ENCODE measurements at regions not wholly inside any gene's neighbourhood (a gene's known extent, or its start where the extent isn't known, plus 50 kb on each side); places are given as distances from the start of the nearest gene placed in this dataset.

DNA sequence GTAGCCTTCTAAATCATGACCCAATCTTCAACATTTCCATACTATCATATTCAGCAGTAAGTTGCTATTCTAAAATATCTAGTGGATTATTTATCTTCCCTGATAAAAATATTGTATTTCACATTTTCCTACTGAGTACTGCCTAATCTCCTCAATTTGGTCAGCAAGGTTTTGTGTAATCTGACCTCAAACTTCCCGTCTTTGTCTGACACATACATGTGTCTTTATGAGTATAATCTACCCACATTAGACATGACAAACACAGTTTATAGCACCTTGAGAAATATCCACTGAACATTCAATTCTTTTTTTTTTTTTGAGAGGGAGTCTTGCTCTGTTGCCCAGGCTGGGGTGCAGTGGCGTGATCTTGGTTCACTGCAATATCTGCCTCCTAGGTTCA lies 113.7 kb upstream of the LUZP2 start:
- in situ Hi-C loops (cut with HindIII; ENCODE audit: low sequenced_read_pairs) = no loop called here
- DNase-seq (ENCODE audit: low read depth) = no peak
- no peak overlapping the region for H3K4me3 ChIP-seq (ENCODE audit: low read depth, low read length)
- TF ChIP-seq, protein P1, sequence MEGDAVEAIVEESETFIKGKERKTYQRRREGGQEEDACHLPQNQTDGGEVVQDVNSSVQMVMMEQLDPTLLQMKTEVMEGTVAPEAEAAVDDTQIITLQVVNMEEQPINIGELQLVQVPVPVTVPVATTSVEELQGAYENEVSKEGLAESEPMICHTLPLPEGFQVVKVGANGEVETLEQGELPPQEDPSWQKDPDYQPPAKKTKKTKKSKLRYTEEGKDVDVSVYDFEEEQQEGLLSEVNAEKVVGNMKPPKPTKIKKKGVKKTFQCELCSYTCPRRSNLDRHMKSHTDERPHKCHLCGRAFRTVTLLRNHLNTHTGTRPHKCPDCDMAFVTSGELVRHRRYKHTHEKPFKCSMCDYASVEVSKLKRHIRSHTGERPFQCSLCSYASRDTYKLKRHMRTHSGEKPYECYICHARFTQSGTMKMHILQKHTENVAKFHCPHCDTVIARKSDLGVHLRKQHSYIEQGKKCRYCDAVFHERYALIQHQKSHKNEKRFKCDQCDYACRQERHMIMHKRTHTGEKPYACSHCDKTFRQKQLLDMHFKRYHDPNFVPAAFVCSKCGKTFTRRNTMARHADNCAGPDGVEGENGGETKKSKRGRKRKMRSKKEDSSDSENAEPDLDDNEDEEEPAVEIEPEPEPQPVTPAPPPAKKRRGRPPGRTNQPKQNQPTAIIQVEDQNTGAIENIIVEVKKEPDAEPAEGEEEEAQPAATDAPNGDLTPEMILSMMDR (IDR thresholded peaks at IDR 0.05; ENCODE audit: low read depth, low read length, missing control alignments) = no peak

- DNase-seq (ENCODE audit: low read depth) = no peak
- H3K4me3 ChIP-seq (ENCODE audit: low read depth, low read length) = no peak overlapping the region
- in situ Hi-C loops (cut with HindIII; ENCODE audit: low sequenced_read_pairs) = no loop called here
- TF ChIP-seq, protein P1 (IDR thresholded peaks at IDR 0.05; ENCODE audit: low read depth, low read length, missing control alignments) = no peak
Observed at GRCh38 chr11:24384240-24384639, 112.6 kb upstream of the LUZP2 start.

- in situ Hi-C loops (cut with HindIII; ENCODE audit: low sequenced_read_pairs) = no loop called here
- no peak overlapping the region for H3K4me3 ChIP-seq (ENCODE audit: low read depth, low read length)
- DNase-seq (ENCODE audit: low read depth) = peak; percentile 29
- TF ChIP-seq, protein P1 (IDR thresholded peaks at IDR 0.05; ENCODE audit: low read depth, low read length, missing control alignments) = peak; percentile 57
Observed at GRCh38 chr11:24386546-24387397, 110.1 kb upstream of the LUZP2 start.

DNA sequence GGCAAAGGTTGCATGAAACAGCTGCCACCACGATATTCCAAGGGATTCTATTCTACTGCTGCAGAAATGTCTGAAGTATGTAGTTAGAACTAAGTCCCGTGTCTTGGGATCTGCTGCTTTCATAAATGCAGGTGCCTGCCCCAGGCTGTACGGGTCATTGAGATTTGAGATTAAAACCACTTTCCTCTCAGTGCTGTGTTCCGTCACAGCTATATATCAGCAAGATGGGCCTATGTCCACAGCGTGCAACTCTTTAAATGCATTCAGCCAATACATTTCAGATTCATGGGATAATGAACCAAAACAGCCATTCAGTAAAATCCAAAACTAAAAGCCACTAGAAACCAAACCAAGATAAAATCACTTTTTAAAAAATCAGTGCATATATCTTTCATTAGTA lies 107.3 kb upstream of the LUZP2 start:
- in situ Hi-C loops (cut with HindIII; ENCODE audit: low sequenced_read_pairs) = no loop called here
- H3K4me3 ChIP-seq (ENCODE audit: low read depth, low read length) = no peak overlapping the region
- DNase-seq (ENCODE audit: low read depth) = no peak
- TF ChIP-seq, protein P1 (IDR thresholded peaks at IDR 0.05; ENCODE audit: low read depth, low read length, missing control alignments) = no peak

GRCh38 chr11:24390016-24390415 lies 106.8 kb upstream of the LUZP2 start:
- no peak for DNase-seq (ENCODE audit: low read depth)
- in situ Hi-C loops (cut with HindIII; ENCODE audit: low sequenced_read_pairs) = no loop called here
- TF ChIP-seq, protein P1 (IDR thresholded peaks at IDR 0.05; ENCODE audit: low read depth, low read length, missing control alignments) = no peak
- no peak overlapping the region for H3K4me3 ChIP-seq (ENCODE audit: low read depth, low read length)

DNA sequence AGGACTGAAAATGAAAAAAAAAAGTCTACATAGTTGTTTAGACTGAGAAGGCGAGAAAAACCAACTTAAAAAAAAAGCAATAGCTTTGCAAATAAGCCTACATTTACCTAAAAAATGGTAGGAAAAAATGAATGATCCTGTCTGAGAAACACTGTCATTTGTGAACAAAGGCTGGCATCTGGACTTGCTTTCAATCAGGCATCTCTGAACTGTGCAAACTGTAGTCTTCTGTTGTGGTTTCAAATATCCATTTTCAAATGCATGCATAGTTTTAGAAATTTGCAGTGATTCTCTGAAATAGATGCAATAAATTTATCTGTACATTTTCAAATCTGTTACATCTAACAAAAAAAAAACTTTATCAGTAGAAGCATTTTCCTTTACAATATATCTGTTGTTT lies 106.1 kb upstream of the LUZP2 start:
- H3K4me3 ChIP-seq (ENCODE audit: low read depth, low read length) = no peak overlapping the region
- TF ChIP-seq, protein P1 (IDR thresholded peaks at IDR 0.05; ENCODE audit: low read depth, low read length, missing control alignments) = no peak
- in situ Hi-C loops (cut with HindIII; ENCODE audit: low sequenced_read_pairs) = no loop called here
- DNase-seq (ENCODE audit: low read depth) = no peak
